Colonic mucosa (tissue), 4 donors: ENCODE measurements at regions not wholly inside any gene's neighbourhood (a gene's known extent, or its start where the extent isn't known, plus 50 kb on each side); places are given as distances from the start of the nearest gene placed in this dataset.

Source experiments
- DNase-seq: peaks from one replicate; pipeline ENCODE4 v3.0.0-alpha.2; 2020
- H3K27ac ChIP-seq: fragments of 200-600 bp; one replicate; pipeline ENCODE4 v1.8.0; 2021
- H3K27me3 ChIP-seq: fragments of 200-600 bp; one replicate; pipeline ENCODE4 v1.8.0; 2021
- H3K36me3 ChIP-seq: fragments of 200-600 bp; one replicate; pipeline ENCODE4 v1.8.0; 2021
- H3K4me1 ChIP-seq: fragments of 200-600 bp; one replicate; pipeline ENCODE4 v1.8.0; 2021; ENCODE audit warnings: mild to moderate bottlenecking
- H3K4me3 ChIP-seq: fragments of 200-600 bp; one replicate; pipeline ENCODE4 v1.8.0; 2021
- H3K9ac ChIP-seq, 2 donors: one replicate each; pipeline ENCODE4 v1.7.0; 2013; ENCODE audit warnings: control low read depth in 2 of 2, low read depth in 2 of 2, low read length in 2 of 2
- H3K9me3 ChIP-seq: fragments of 200-600 bp; one replicate; pipeline ENCODE4 v1.8.0; 2021
- CTCF ChIP-seq: fragments of 200-600 bp; IDR thresholded peaks from one replicate; pipeline ENCODE4 v1.8.0; 2022; ENCODE audit warnings: antibody characterized with exemption, mild to moderate bottlenecking
- intact Hi-C: fragments of 100-400 bp; cut with DNase I; formaldehyde crosslinking; loops from one replicate; pipeline ENCODE4 v1.14.1; 2022
- donor health status: healthy.
- donor health status: DM: no; HTN: no; CAD: no.
- donor health status: DM: no; HTN: no; CAD: no.

GRCh38 chr7:125459038-125459437 lies 529.4 kb upstream of the POT1 start:
- no peaks in the 10 kb centered on the region for H3K36me3 ChIP-seq
- H3K4me3 ChIP-seq = no peak overlapping the region
- H3K9ac ChIP-seq = no peak overlapping the region
- no peaks in the 10 kb centered on the region for H3K27me3 ChIP-seq
- no peaks in the 10 kb centered on the region for H3K9me3 ChIP-seq
- TF ChIP-seq CTCF = no peak
- intact Hi-C loops = no loop called here
- H3K4me1 ChIP-seq = no peaks in the 10 kb centered on the region
- no peak overlapping the region for H3K27ac ChIP-seq
- DNase-seq = no peak

DNA sequence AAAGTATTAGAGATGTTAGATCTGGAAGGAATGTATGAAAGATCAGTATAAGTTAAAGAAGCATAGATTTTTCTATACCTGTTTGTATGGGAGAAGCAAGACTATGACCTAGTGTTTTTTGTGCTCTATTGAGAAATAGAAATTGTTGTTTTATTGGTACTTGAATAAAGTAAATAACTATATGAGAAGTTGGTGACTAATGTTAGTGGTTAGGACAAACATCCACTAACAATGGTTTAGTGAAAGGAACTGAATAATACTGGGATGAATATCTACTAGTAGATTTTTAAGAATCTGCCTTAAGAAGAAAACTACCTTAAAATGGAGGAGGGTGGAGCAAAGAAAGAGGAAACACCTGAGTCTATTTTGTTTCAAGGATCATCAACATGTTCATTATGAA lies 521.1 kb upstream of the POT1 start:
- Histone ChIP-seq H3K9me3 (no peaks in the 10 kb centered on the region), H3K36me3 (no peaks in the 10 kb centered on the region), H3K27me3 (no peaks in the 10 kb centered on the region), H3K27ac (no peak overlapping the region), H3K9ac (no peak overlapping the region), H3K4me1 (no peaks in the 10 kb centered on the region), H3K4me3 (no peak overlapping the region)
- intact Hi-C loops = no loop called here
- TF ChIP-seq CTCF = no peak
- DNase-seq = no peak

- no peak for DNase-seq
- intact Hi-C loops = no loop called here
- Histone ChIP-seq H3K27ac (no peak overlapping the region), H3K9ac (no peak overlapping the region), H3K27me3 (no peaks in the 10 kb centered on the region), H3K4me3 (no peak overlapping the region), H3K4me1 (no peaks in the 10 kb centered on the region), H3K36me3 (no peaks in the 10 kb centered on the region), H3K9me3 (no peaks in the 10 kb centered on the region)
- no peak for TF ChIP-seq CTCF
These were observed 516.2 kb upstream of the POT1 start for GRCh38 chr7:125445836-125446235.

- intact Hi-C loops = no loop called here
- Histone ChIP-seq H3K27ac (no peak overlapping the region), H3K9me3 (no peaks in the 10 kb centered on the region), H3K4me3 (no peak overlapping the region), H3K27me3 (no peaks in the 10 kb centered on the region), H3K4me1 (no peaks in the 10 kb centered on the region), H3K9ac (no peak overlapping the region), H3K36me3 (no peaks in the 10 kb centered on the region)
- DNase-seq = no peak
- no peak for TF ChIP-seq CTCF
These were observed 515.2 kb upstream of the POT1 start for GRCh38 chr7:125444864-125445263.

- intact Hi-C loops = no loop called here
- Histone ChIP-seq H3K27me3 (no peaks in the 10 kb centered on the region), H3K4me3 (no peak overlapping the region), H3K4me1 (no peaks in the 10 kb centered on the region), H3K36me3 (no peaks in the 10 kb centered on the region), H3K9me3 (no peaks in the 10 kb centered on the region), H3K27ac (no peak overlapping the region), H3K9ac (no peak overlapping the region)
- DNase-seq = no peak
- no peak for TF ChIP-seq CTCF
These were observed 506.6 kb upstream of the POT1 start for GRCh38 chr7:125436220-125436619.

DNA sequence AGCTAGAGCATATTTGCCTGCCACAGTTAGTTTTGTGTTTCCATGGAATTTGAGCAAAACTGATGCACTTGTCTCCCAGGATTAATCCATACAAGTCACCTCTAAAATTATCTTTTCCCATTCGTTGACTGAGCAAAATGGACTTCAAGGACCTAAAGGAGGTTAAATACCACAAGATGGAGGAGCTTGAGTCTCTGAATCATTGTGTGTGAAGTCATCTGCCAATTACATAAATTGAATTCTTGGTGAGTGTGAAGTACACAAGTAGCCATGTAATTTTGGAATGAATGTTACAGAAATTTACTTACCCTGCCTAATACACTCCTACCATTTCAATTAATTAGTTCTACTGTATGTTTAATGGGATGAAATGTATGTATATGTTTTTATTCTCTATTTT lies 501.7 kb upstream of the POT1 start:
- no peaks in the 10 kb centered on the region for H3K36me3 ChIP-seq
- no peaks in the 10 kb centered on the region for H3K9me3 ChIP-seq
- no peak overlapping the region for H3K27ac ChIP-seq
- no peak overlapping the region for H3K4me3 ChIP-seq
- intact Hi-C loops = no loop called here
- no peak for TF ChIP-seq CTCF
- H3K27me3 ChIP-seq = no peaks in the 10 kb centered on the region
- DNase-seq = no peak
- H3K9ac ChIP-seq = no peak overlapping the region
- H3K4me1 ChIP-seq = no peaks in the 10 kb centered on the region
